ENCODE measurements at regions not wholly inside any gene's neighbourhood (a gene's known extent, or its start where the extent isn't known, plus 50 kb on each side); places are given as distances from the start of the nearest gene placed in this dataset.

DNA sequence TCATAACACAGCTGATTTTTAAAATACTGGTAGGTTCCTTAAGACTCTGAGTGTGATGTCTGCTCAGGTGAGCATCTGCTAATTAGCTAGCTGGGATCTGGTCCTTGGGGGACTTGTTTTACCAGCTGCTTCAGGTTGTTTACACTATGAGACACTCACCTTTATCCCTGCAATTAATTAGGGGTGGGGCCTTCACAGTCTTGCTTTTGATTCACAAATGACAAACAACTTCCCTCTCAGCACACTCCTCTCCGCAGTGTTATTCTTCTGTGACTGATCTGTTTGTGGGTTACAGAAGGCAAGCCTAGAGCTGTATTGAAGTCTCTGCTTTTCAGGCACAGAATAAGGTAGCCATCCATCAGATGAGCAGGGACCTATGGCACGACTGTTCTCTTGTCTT lies 62.0 kb upstream of the CD83 start:
- TF ChIP-seq, protein P1, sequence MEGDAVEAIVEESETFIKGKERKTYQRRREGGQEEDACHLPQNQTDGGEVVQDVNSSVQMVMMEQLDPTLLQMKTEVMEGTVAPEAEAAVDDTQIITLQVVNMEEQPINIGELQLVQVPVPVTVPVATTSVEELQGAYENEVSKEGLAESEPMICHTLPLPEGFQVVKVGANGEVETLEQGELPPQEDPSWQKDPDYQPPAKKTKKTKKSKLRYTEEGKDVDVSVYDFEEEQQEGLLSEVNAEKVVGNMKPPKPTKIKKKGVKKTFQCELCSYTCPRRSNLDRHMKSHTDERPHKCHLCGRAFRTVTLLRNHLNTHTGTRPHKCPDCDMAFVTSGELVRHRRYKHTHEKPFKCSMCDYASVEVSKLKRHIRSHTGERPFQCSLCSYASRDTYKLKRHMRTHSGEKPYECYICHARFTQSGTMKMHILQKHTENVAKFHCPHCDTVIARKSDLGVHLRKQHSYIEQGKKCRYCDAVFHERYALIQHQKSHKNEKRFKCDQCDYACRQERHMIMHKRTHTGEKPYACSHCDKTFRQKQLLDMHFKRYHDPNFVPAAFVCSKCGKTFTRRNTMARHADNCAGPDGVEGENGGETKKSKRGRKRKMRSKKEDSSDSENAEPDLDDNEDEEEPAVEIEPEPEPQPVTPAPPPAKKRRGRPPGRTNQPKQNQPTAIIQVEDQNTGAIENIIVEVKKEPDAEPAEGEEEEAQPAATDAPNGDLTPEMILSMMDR (IDR thresholded peaks at IDR 0.05; ENCODE audit: low read depth, low read length) = no peak
- no peak for TF ChIP-seq EZH2phosphoT487 (IDR thresholded peaks at IDR 0.05; ENCODE audit: low read depth)

All from OCI-LY3 (cell line).